ENCODE measurements at regions not wholly inside any gene's neighbourhood (a gene's known extent, or its start where the extent isn't known, plus 50 kb on each side); places are given as distances from the start of the nearest gene placed in this dataset.

- Mint-ChIP-seq H3K36me3 (no peaks in the 10 kb centered on the region), H3K27me3 (ENCODE audit: low read depth in 2 of 2) (peaks cover 0 to 5% of the 10 kb centered on the region in 2 donors), H3K9me3 (no peaks in the 10 kb centered on the region), H3K4me3 (no peak overlapping the region), H3K4me1 (peaks cover 4 to 9% of the 10 kb centered on the region in 2 donors), H3K27ac (no peak overlapping the region)
- no peak for TF ChIP-seq CTCF (IDR thresholded peaks at IDR 0.05)
- Histone ChIP-seq H3K9me3 (ENCODE audit: control insufficient read depth, insufficient read depth, low read length) (no peaks in the 10 kb centered on the region), H3K4me1 (ENCODE audit: control insufficient read depth, insufficient read depth, low read length) (no peaks in the 10 kb centered on the region), H3K4me3 (ENCODE audit: low read length) (no peak overlapping the region), H3K27ac (ENCODE audit: low read length) (no peak overlapping the region), H3K27me3 (ENCODE audit: control insufficient read depth, insufficient read depth, low read length) (no peaks in the 10 kb centered on the region), H3K36me3 (ENCODE audit: control insufficient read depth, insufficient read depth, low read length) (no peaks in the 10 kb centered on the region)
- DNase-seq (no peak), ATAC-seq (no peak)
- 94% methylated on average over 8 of the region's 8 CpGs for WGBS (ENCODE audit: insufficient coverage)
- intact Hi-C loops (cut with micrococcal nuclease), result no loop called here
Observed at GRCh38 chr10:62658516-62658915, 146.0 kb upstream of the ADO start.

GRCh38 chr10:62661143-62661542 is 143.4 kb upstream of the ADO start:
- Histone ChIP-seq H3K27ac (ENCODE audit: low read length) (no peak overlapping the region), H3K36me3 (ENCODE audit: control insufficient read depth, insufficient read depth, low read length) (no peaks in the 10 kb centered on the region), H3K4me3 (ENCODE audit: low read length) (no peak overlapping the region), H3K9me3 (ENCODE audit: control insufficient read depth, insufficient read depth, low read length) (no peaks in the 10 kb centered on the region), H3K27me3 (ENCODE audit: control insufficient read depth, insufficient read depth, low read length) (no peaks in the 10 kb centered on the region), H3K4me1 (ENCODE audit: control insufficient read depth, insufficient read depth, low read length) (no peaks in the 10 kb centered on the region)
- no peak for ATAC-seq
- WGBS (ENCODE audit: insufficient coverage), result 94% methylated on average over 2 of the region's 3 CpGs
- intact Hi-C loops (cut with micrococcal nuclease), result no loop called here
- TF ChIP-seq CTCF (IDR thresholded peaks at IDR 0.05), result no peak
- H3K27me3 Mint-ChIP-seq (ENCODE audit: low read depth in 2 of 2), result peaks cover 0 to 5% of the 10 kb centered on the region in 2 donors
- H3K9me3 Mint-ChIP-seq, result no peaks in the 10 kb centered on the region
- DNase-seq, result no peak
- H3K27ac Mint-ChIP-seq, result no peak overlapping the region
- no peaks in the 10 kb centered on the region for H3K36me3 Mint-ChIP-seq
- H3K4me1 Mint-ChIP-seq, result peaks cover 4 to 9% of the 10 kb centered on the region in 2 donors
- no peak overlapping the region for H3K4me3 Mint-ChIP-seq

- intact Hi-C loops (cut with micrococcal nuclease), result no loop called here
- no peak overlapping the region for H3K27ac ChIP-seq (ENCODE audit: low read length)
- Mint-ChIP-seq H3K27me3 (ENCODE audit: low read depth in 2 of 2) (peaks cover 0 to 5% of the 10 kb centered on the region in 2 donors), H3K27ac (no peak overlapping the region), H3K4me1 (peaks cover 5 to 15% of the 10 kb centered on the region in 2 donors), H3K36me3 (no peaks in the 10 kb centered on the region), H3K9me3 (no peaks in the 10 kb centered on the region), H3K4me3 (no peak overlapping the region)
- 98% methylated on average over 2 of the region's 3 CpGs for WGBS (ENCODE audit: insufficient coverage)
- no peaks in the 10 kb centered on the region for H3K9me3 ChIP-seq (ENCODE audit: control insufficient read depth, insufficient read depth, low read length)
- H3K27me3 ChIP-seq (ENCODE audit: control insufficient read depth, insufficient read depth, low read length), result no peaks in the 10 kb centered on the region
- ATAC-seq, result no peak
- DNase-seq, result no peak
- no peak overlapping the region for H3K4me3 ChIP-seq (ENCODE audit: low read length)
- H3K36me3 ChIP-seq (ENCODE audit: control insufficient read depth, insufficient read depth, low read length), result no peaks in the 10 kb centered on the region
- H3K4me1 ChIP-seq (ENCODE audit: control insufficient read depth, insufficient read depth, low read length), result no peaks in the 10 kb centered on the region
- TF ChIP-seq CTCF (IDR thresholded peaks at IDR 0.05), result no peak
Observed at GRCh38 chr10:62662486-62662885, 142.0 kb upstream of the ADO start.

- Histone ChIP-seq H3K4me3 (ENCODE audit: low read length) (no peak overlapping the region), H3K27me3 (ENCODE audit: control insufficient read depth, insufficient read depth, low read length) (no peaks in the 10 kb centered on the region), H3K4me1 (ENCODE audit: control insufficient read depth, insufficient read depth, low read length) (peaks cover 12% of the 10 kb centered on the region), H3K36me3 (ENCODE audit: control insufficient read depth, insufficient read depth, low read length) (no peaks in the 10 kb centered on the region), H3K27ac (ENCODE audit: low read length) (no peak overlapping the region), H3K9me3 (ENCODE audit: control insufficient read depth, insufficient read depth, low read length) (no peaks in the 10 kb centered on the region)
- ATAC-seq, result no peak
- Mint-ChIP-seq H3K27ac (no peak overlapping the region), H3K27me3 (ENCODE audit: low read depth in 2 of 2) (peaks cover 0 to 3% of the 10 kb centered on the region in 2 donors), H3K9me3 (no peaks in the 10 kb centered on the region), H3K4me1 (peaks cover 38 to 48% of the 10 kb centered on the region in 2 donors), H3K4me3 (no peak overlapping the region), H3K36me3 (no peaks in the 10 kb centered on the region)
- no peak for DNase-seq
- intact Hi-C loops (cut with micrococcal nuclease), result no loop called here
- no CpG with 5 or more reads among the region's 1 CpG for WGBS (ENCODE audit: insufficient coverage)
- TF ChIP-seq CTCF (IDR thresholded peaks at IDR 0.05), result no peak
Observed at GRCh38 chr10:62665771-62666170, 138.7 kb upstream of the ADO start.

All from natural killer cell (primary cell).